NCI-H1694 treated with DMSO at 0.1 percent for 48 hours (cell line): ENCODE measurements at regions not wholly inside any gene's neighbourhood (a gene's known extent, or its start where the extent isn't known, plus 50 kb on each side); places are given as distances from the start of the nearest gene placed in this dataset.
A peak's percentile ranks its signal among the peaks of the same experiment; 100 is the strongest.

ENCODE experiments used
- DNase-seq: peaks from one replicate; lab custom pipeline; 2025; lab: John Stamatoyannopoulos, UW

DNA sequence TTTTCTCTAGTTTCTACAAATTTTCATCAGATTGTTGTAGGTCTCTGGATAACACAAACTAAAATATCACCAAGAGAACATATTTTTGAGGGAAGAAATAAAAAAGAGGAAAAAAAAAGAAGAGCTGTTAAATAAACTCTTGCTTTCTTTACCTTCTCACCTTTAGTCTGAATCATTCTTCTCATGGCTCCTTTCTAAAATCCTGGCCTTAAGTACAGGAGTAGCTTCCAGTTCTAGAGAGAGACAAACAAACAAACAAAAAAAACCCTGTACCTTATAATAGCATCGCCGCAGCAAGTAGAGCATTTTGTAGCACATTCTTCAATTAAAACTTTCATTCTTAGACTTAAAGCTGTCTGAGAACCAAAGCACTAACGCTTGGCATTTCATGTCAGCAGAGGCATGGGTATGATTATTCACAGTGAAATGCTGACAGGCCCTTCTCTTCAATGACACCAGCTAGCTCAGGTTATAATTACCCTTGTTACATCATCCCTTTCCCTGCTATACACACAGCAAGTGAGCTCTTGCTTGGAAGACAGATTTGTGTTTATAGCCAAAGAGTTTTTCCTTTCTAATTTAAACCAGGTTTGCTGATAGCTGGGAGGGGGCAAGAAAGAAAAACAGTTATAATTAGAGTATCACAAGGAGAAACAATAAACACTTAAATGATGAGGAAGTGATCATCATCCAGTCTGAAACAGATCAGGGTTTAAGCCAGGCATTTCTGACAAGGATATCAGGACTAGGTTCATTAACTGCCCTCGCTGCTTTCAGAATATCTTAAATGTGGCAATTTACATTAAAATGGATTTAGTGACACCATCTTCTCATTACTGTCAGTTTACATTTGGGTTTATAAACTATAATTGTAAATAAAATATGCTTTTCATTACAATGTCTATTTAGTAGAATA lies 510.9 kb upstream of the ZNF608 start:
- no peak for DNase-seq

DNA sequence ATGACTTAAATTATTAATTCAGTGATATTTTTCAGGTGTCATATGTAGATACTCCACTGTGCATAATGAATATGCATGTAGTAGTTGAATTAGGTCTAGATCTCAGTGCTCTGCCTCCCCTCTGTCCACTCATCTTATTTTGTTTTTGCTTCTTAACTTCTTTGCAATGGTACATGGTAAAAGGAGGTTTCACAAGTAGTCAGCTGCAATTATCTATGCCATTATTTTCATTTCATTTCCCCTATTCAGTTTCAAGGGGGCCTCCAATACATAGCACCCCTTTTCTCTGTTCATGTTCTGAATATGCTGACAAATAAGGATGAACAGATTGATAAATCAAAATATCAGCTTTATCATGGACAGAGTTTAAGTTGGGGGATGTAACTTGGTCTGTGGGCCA lies 511.6 kb upstream of the ZNF608 start:
- no peak for DNase-seq

DNA sequence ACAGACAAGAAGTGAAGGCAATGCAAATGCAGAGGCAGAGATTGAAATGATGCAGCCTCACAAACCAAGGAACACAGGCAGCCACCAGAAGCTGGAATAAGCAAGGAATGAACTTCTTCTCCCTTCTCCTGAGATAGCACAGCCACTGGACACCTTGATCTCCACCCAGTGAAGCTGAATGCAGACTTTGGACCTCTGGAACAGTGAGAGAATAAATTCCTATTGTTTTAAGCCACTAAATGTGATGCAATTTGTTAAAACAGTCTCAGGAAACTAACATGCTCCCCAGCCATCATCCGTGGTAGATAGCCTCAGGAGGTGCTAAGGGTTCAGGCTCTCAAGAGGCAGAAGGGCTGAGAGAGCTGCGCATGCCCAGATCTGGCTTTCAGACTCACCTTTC lies 512.2 kb upstream of the ZNF608 start:
- no peak for DNase-seq

DNA sequence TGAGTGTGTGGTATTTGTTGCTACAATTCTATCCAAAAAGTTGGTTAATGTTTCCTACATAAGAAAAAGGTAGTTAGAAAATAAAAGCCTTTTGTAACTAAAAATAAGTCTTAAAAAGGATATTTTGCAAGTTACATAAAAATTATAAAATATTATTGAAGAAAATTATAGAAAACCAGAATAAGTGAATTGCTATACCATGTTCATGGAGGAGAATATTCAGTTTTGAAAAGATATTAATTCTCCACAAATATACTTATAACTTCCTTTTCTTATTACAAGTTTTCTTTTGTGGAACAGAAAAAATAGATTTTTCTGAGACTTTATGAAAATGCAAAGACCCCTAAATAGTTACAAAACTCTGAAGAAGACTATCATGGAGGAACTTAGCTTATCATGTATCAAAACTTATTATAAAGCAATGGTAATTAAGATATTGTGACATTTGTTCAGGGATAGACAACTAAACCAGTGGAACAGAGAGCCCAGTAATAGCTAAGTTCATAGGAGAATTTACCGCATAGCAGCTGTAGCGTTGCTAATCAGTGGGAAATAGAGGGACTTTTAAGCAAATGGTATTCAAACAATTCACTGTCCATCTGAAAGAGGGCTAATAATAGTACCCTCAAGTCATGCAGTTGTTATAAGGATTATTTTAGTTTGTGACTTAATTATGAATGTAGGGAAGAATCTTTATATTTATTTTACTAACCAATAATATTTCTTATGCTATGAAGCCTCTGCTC lies 515.2 kb upstream of the ZNF608 start:
- no peak for DNase-seq

DNA sequence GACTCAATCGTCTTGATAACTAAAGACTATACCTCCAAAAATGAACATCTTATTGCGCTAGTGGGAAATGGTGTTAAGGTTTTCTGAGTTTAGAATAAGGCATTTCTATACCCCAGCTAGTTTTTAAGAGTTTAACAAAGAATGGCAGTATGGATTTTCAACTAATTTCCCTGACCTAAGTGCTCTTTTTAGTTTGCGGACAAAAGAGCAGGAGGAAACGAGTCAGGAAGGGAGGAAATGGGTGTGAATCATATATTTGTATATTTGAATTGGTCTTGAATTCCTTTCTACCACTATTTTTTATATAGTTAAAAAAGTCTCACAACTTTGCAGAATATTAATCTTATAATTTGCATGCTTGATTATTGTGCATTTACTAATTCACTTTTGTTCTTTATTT lies 516.3 kb upstream of the ZNF608 start:
- DNase-seq, result no peak

DNA sequence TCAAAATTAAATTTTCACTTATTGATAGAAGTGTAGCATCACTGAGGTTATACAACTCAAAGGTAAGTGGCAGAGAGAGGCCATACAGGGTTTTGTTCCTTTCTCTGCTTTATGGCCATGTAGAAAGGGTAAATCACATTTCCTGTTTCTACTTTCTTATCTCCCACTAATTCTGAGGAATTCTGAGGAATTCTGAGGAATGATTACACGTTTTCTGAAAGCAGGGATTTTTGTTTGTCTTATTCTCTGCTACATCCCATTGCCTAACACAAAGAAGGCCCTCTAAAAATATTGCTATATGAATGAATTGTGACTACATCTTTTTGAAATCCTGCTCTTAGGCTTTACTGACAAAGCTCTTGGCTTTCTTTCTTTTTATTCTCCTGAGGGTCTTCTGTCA lies 516.9 kb upstream of the ZNF608 start:
- DNase-seq, result no peak

DNA sequence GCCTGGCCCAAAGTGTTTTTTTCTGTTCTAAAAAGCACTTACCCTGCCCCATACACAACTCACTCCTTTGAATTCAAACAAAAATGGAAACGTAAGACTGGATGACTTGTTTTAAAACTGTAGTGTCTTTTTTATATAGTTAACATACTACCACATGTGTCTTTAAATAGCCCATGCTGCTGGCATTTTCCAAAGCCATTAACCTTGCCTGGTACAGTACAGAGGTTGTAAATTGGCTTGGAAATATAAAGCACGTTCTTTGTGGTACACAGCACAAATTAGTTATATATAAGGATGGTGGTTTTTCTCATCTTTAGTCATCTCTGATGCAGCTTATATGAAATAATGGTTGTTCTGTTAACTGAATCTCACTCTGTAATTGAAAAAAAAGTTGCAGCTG lies 519.7 kb upstream of the ZNF608 start:
- no peak for DNase-seq

DNA sequence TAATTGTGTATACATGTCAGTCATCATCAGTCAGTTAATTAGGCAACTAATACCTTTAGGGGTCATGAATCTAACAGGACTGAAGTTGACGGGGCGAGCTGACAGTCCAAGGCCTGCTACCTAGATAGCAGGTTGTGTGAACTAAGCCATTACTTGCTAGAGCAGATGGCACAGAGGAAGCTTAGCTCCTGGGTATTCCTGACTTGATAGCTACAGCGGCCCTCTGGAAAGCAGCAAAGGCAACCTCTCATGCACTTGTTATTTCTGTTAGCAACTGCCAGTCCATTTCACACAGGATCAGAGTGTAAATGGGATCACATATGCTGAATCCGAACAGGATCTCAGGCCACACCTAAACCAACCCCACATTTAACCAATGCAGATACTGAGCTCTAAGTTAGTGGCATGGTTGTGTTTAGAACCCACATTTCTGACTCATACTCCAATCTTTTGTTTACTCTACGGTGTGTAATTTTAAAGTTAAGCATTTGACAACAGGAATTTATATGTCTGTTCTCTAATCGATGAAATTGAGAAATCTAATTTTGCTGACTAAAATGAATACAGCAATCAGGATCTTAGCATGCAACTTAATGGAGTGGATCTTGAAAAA lies 521.3 kb upstream of the ZNF608 start:
- DNase-seq, result peak; percentile 72

DNA sequence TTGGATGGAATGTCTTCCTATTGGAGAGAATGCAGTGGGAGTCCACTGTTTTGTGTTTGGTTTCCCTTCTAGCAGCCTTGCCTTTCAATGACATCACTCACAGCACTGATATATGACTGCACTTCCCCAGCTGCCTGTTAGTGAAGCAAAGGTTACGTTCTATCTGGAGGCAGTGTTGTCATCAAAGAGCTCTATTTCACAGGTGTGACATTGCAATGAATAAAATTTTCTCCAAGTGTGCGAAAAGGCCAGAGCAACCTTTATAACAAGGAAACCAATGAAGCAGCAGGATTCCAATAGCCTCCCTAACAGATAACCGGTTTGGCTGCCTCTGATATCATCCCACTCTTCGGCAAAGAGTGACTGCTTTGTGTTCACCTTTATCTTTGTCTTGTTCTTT lies 523.5 kb upstream of the ZNF608 start:
- DNase-seq, result no peak

DNA sequence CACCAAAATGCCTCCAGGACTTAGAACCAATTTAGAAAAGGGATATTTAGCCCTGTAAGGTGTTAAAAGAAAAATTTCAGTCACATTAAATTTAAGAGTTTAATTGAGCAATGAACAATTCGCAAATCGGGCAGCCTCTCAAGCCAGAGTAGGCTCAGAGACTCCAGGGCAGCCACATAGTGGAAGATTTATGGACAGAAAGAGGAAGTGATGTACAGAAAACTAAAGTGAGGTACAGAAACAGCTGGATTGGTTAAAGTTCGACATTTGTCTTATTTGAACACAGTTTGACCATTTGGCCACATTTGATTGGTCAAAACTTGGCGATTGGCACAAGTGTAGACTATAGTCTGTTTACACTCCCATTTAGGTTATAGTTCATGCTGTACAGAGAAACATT lies 525.9 kb upstream of the ZNF608 start:
- no peak for DNase-seq

DNA sequence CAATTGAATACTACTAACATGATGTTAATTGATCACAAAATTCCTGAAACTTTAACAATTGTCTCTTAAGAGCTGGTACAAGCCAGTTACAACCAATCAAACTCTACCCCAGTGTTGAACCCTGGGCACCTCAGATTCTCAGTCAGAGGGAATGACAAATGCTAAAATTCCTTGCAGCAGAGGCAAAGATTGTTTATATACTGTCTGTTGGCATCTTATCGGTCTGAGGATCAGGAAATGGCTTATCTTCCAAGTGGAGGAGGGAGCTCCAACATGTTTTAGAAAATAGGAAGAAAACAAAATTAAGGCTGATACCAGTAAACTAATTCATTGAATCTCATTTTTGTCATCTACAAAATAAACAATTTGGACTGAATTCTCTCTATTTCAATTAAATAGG lies 527.8 kb upstream of the ZNF608 start:
- no peak for DNase-seq

DNA sequence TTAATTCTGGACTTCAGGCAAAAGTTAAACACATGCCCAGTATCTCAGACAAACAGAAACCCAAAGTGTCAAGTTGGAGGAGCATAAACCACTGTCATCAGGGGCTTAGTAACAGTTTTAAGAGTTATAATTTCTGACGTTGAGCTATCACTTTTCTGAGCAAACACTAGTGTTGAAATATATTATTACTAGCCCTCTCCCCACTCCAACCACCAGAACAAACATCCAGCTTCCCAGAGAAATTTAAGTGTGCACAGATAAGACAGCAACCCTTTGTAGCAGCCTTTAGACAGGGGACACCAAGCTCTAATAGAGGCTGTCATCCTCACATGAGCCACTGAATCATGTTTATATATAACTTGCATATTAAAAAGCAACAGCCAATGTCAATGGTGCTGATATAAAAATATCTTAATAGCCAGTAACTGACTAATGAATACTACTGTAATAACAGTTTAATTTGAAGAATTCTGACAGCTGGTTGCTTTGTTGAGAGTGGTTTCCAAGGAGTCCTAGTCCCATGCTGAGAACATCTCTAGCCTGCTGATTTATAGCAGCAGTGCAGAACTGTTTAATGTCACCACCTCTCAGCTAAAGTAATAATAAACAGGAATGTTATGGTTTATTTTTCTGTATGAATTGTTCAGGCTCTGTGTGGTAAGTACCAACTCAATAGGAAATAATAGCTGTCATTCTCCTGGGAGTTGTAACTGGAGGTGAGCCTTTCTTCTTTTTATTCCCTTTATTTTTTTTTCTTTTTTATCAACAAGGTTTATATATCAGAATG lies 528.7 kb upstream of the ZNF608 start:
- peak; percentile 19 for DNase-seq

DNA sequence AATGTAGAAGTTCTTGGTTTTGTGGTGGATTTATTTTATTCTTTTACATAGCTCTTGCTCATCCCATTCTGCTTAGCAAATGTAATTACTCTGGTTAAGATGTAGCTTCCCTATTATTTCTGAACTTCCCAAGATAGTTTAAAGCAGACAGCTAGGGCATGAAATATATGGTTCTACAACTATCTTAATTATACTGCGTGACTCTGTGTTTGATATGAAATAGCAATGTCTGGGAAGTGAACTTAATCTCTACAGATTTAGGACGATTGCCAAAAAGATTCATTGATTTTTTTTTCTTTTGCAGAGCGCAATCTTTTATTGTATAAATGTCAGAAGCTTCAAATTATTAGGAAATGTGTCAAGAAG lies 529.3 kb upstream of the ZNF608 start:
- no peak for DNase-seq

DNA sequence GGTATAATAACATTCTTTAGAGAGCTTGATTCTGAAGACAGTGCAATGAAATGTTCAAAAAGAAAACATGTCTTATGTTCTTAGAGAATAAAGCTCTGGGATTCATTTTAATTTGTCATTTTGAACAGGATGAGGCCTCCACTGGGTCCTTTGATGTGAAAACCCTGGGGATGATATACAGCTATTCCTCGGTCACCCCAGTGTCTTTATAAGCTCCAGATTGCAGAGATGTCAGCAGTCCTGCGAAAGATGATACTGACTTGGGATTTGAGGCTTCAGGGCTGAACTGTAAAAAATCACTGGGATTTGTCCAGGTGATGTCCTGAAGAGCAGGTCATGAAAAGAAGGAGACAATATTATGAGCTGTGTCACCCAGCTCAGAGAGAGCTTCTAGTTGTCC lies 529.7 kb upstream of the ZNF608 start:
- no peak for DNase-seq

DNA sequence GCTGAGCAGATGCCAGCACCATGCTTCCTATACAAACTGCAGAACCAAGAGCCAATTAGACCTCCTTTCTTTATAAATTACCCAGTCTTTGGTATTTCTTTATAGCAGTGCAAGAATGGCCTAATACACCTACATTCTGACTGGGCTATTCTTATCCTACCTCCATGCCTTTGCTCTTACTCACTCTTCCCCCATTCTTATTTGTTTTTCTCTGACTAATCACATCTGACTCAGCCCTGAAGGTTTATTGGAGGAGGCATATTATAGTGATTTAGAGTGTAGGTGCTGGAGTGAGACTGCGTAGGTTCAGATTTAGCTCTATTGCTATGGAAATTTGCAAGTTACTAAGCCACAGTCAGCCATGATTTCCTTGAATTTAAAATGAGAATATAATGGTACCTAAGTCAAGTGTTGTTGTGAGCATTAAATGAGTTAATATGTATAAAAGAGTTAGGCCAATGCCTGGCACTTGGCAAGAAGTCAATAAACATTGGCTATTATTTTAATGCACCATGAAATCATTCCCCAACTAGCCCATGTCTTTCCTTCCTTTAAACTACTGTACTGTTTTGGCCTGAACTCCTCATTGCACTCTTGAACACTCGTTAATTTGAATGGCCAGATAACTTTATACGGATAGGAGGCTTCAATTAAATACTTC lies 531.2 kb upstream of the ZNF608 start:
- DNase-seq, result no peak

DNA sequence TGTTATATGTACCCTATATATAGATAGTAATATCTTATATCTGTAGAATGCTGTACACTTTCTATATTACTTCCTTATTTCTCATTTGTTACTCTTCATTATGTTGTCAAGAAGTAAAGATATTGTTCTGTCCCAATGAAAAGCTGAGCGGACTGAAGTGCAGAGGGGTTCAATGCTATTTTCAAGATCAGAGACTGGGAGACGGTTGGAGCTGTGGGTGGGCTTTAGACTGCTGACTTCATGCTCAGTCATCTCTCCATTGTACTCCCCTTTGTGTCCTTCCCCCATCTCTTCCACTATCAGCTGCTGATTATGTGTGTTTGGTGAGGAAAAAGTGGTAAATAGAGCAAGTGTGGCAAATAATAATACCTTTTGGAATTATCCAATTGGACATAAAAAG lies 532.3 kb upstream of the ZNF608 start:
- no peak for DNase-seq

DNA sequence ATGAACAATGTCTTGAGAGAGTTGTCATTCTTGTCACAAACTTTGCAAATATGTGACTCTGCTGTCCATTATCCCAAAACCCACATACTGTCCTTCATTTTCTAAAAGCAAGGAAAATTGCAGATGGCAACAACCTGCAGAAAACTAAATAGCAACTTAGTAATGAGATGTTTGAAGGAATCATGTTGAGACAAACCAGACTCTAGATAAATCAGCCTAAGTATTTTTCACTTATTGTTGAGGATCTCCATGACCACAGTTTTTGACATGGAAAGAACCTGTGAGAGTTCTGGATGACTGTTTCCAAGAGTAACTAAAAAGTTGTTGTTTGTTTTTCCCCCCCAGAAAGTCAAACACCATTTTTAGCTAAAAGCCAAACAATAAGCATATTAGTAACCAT lies 535.2 kb upstream of the ZNF608 start:
- DNase-seq, result no peak

DNA sequence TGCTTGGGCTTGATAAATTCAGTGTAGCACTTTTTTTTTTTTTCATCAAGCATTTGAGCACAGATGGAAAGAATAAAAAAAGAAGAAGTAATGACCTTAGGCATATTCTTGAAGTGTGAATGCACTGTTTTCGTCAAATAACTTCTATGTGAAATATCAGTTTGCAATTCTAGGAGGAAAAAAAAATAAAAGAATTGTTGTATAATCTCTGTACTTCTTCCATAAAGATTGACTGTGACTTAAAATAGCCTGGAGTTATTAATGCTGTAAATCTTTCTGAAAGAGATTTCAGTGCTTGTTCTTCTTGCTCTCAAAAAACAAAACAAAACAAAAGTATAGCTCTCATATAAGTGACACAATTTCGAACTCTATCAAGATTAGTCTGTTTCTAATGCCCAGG lies 536.9 kb upstream of the ZNF608 start:
- DNase-seq, result no peak

DNA sequence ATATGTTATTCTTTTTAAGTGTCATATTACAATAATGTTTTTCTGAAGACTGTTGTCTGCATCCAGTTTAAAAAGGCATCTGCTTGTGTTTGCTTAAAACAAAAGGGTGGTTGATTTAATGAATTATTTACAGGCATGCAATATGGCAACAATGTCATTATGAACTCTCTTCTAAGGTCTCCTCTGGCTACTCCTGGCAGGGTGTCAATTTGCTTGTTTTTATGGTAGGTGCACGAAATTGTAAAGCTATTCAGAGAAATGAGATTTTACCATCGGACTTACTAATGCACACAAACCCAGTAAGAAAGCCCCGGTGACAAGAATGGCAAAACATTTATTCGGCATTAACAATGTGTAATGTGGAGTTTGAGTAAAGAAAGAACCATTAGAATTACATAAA lies 539.8 kb upstream of the ZNF608 start:
- DNase-seq, result peak; percentile 96

DNA sequence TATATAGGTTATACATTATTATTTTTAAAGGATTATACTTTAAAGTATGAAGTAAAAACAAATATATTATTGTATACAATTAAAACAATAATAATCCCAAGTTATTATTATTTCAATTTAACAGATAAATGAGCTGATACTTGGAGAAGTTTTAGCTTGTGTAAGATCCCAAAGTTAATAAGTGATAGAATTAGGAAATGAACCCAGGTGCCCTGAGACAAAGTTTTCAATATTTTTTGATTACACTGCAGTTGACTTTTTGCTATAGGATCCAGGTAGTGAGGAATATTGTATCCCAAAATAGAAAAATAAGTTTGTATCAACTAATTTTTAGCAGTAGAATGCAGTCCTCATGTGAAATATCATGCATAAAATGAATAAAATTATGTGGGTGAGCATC lies 543.2 kb upstream of the ZNF608 start:
- no peak for DNase-seq

DNA sequence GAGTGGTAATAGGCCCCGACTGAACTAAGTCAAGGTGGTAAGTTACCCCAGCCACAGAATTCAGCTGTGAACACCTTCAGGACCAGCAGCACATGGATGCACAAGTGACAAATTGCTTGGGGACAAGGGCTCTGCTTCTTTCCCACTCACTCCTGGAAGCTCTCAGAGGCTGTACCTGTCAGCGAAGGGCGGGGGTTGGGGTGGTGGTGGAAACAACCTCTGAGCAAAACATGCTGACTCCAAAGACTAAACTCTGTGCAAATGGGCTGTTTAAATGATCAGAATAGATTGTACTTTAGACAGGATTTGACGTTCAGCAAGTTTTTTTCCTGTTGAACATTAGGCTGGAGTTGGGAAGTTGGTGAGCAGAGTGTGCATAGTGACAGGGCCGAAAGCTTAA lies 544.5 kb upstream of the ZNF608 start:
- no peak for DNase-seq

DNA sequence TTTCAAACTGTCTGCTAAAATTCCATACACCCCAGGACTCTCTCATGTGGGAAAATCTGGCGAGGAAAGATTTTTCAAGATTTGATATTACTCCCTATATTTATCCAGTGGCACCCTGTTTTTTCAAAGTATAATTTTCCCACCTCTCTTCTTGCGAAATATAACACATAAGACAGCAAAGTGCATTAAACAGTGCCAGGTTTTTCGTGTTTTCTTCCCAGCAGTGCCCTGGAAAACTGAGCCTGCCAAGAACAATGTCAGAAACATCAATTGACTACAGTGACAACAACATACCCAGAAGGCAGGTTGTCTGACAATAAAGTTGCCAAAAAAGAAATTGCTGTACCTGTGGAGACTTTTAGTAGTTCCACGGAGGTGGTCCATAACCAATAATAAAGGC lies 545.0 kb upstream of the ZNF608 start:
- no peak for DNase-seq
